GM12874 (cell line): ENCODE measurements at regions not wholly inside any gene's neighbourhood (a gene's known extent, or its start where the extent isn't known, plus 50 kb on each side); places are given as distances from the start of the nearest gene placed in this dataset.

Source experiments
- TF ChIP-seq, protein P1 (sequence below): IDR thresholded peaks from 2 replicates; pipeline ENCODE4 v1.5.1; 2011; ENCODE audit warnings: low read depth, mild to moderate bottlenecking, control low read depth, low read length, moderate library complexity; ENCODE audit not compliant: insufficient read depth

DNA sequence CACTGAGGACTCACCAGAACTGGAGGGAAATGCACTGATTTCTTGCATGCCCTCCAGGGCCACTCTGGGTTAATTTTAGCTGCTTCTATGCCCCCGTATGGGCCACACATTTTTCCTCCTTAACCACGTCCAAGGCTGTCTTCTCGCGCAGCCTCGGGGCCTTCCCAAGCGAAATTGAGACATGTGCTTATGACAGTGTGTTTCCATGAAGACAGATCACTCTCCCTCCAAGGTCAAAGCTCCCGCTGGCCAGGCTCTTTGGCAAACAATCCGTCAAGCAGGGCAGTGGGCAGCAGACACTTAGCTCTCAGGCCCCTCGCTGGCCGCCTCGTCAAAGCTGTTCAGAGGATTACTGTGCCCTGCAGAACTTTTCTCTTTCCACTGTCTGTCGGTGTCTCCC lies 243.0 kb upstream of the N4BP1 start:
- TF ChIP-seq, protein P1, sequence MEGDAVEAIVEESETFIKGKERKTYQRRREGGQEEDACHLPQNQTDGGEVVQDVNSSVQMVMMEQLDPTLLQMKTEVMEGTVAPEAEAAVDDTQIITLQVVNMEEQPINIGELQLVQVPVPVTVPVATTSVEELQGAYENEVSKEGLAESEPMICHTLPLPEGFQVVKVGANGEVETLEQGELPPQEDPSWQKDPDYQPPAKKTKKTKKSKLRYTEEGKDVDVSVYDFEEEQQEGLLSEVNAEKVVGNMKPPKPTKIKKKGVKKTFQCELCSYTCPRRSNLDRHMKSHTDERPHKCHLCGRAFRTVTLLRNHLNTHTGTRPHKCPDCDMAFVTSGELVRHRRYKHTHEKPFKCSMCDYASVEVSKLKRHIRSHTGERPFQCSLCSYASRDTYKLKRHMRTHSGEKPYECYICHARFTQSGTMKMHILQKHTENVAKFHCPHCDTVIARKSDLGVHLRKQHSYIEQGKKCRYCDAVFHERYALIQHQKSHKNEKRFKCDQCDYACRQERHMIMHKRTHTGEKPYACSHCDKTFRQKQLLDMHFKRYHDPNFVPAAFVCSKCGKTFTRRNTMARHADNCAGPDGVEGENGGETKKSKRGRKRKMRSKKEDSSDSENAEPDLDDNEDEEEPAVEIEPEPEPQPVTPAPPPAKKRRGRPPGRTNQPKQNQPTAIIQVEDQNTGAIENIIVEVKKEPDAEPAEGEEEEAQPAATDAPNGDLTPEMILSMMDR, result no peak

DNA sequence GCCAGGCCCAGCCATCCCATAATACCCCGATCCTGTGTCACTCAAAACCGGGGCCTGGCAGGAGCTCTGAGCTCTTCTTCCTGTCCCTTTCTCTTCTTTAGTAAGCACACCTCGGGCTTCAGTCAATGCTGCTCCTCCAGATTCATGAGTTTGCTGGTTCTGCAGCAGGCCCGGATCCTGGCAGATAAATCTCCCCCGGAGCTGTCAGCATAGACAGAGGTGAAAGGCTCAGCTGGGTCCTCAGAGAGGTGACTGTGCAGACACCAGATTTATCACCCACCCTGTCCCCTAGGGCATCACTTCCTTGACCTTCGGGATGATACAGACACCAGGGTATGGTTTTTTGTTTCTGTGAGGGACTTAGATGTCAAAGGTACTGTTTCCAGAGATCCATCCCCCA lies 242.5 kb upstream of the N4BP1 start:
- TF ChIP-seq, protein P1, result no peak

DNA sequence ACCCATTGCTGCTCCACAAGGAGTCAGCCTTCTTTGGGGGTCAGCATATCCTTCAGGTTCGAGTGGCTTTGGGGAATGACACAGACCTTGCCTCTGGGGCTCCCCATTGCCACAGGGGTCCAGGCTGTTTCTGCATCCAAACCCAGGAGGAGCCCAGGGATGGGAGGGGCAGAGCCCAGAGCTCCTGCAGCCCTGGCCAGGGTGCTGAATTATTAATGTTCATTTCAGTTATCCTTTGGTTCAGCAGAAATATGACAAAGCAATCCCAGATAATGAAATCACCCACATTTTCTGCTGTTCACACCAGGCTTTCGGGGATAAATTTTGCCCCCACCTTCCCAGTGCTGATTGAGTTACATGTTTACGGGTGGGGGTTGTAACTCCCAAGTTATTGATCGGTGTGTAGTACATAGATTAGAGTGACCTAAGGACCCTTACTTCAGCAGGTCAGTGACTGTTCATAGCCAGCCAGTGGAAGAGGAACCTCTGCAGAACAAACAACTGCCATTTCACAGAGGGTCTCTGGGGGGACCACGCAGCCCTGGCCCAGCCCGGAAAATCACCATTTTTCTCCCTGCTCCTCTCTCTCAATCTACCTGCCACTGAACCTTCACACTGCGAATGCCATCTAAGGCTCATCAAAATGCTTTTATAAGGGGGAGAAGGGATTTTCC lies 240.3 kb upstream of the N4BP1 start:
- TF ChIP-seq, protein P1, result no peak

DNA sequence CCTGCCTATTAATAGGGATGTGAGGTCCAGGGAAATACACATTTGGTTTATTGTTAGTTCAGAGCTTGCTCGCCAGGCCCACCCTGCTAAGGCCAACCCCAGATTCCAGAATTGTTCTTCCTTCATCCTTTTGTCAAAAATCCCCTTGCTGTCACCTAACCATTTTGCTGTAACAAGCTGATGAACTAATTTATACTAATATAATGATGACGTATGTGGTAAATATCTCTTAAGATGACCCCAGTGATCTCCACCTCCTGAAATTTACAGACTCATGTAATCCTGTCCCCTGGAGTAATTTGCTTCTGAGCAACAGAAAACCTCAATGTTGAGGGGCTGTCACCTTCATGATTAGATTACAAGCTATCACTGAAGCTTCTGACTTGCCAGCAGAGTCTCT lies 236.3 kb upstream of the N4BP1 start:
- TF ChIP-seq, protein P1, result no peak

DNA sequence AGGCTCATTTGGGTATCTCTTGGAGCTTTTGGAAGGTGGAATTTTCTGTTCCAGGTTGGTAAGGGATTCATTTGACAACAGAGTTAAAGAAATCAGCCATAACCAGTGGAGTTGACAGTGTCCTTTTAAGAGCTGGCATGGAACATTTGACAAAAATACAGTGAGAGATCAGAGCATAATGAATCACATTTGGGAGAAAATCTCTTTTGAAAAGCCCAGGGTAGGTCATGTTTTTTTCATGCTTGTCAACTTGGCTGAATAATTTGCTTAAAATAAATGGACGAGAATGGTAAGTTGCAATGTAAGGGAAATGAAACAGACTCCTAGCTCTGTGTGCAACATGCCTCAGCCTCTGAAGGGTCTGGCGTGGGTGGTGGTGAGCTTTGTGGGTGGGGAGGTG lies 235.3 kb upstream of the N4BP1 start:
- TF ChIP-seq, protein P1, result no peak

DNA sequence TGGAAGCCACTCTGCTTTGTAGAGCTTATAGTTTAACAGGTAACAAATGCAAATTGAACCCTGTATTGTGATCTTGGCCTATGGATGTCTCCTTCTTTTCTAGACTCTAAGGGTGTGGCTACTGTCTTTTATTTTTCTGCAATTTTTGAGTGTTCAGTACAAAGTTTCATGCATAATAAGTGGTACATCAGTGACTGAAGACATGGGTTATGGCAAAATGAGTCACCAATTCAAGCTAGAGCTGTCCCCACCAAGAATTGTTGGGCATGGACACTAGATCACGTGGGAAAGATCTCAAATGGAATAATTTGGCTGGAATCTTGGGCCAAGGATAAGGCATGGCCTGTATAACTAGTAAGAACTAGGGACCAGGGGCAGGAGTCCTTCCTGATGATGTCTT lies 228.4 kb upstream of the N4BP1 start:
- TF ChIP-seq, protein P1, result no peak

DNA sequence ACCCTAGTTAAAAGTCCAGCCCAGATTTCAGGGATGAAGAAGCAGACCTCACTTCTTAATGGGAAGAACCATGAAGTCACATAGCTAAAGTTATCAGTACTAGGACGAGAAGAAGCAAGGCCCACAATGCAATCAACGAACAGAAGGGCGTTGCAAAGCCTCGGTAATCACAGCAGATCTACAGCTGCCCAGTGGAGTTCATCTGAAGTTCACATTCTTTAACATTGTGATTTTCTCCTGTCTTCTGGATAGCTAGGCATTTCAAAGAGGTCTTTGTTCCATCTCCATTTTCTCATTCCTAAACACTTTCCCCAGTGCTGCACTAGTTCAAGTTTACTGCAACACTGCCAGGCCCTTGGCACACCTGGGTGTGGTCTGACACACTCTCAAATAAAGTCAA lies 226.7 kb upstream of the N4BP1 start:
- TF ChIP-seq, protein P1, result no peak

DNA sequence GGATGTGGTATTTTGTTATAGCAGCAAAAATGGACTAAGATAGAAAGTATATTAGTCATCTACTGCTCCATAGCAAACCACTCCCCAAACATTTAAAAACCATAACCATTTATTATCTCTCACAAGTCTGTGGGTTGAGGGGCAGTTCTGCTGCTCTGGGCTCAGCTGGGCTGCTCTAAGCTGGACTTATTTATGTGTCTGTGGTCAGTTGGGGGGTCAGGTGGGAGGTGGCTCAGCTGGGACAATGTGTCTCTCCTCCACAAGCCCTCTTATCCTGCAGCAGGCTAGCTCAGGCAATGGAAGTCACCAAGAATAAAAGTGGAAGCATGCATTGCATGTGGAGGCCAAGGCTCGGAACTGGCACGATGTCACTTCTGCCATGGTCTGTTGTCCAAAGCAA lies 226.1 kb upstream of the N4BP1 start:
- TF ChIP-seq, protein P1, result no peak
